ENCODE measurements at regions not wholly inside any gene's neighbourhood (a gene's known extent, or its start where the extent isn't known, plus 50 kb on each side); places are given as distances from the start of the nearest gene placed in this dataset.

GRCh38 chr12:125738211-125738610 is 673.0 kb downstream of the AACS start:
- DNase-seq (ENCODE audit: low spot score in 2 of 2) (no peak), ATAC-seq (replicated peaks; ENCODE audit: extremely low read depth, poor library complexity, severe bottlenecking) (no peak)
- Mint-ChIP-seq H3K27me3 (no peaks in the 10 kb centered on the region), H3K27ac (ENCODE audit: low read depth) (no peak overlapping the region), H3K4me3 (no peak overlapping the region), H3K9me3 (peaks cover 15% of the 10 kb centered on the region), H3K4me1 (no peaks in the 10 kb centered on the region), H3K36me3 (ENCODE audit: insufficient read depth) (no peaks in the 10 kb centered on the region)

GRCh38 chr12:125742413-125742812 is 677.2 kb downstream of the AACS start:
- ATAC-seq (replicated peaks; ENCODE audit: extremely low read depth, poor library complexity, severe bottlenecking), result no peak
- DNase-seq (ENCODE audit: low spot score in 2 of 2), result no peak
- no peak overlapping the region for H3K4me3 Mint-ChIP-seq
- H3K4me1 Mint-ChIP-seq, result no peaks in the 10 kb centered on the region
- no peaks in the 10 kb centered on the region for H3K36me3 Mint-ChIP-seq (ENCODE audit: insufficient read depth)
- H3K9me3 Mint-ChIP-seq, result peaks cover 15% of the 10 kb centered on the region
- no peak overlapping the region for H3K27ac Mint-ChIP-seq (ENCODE audit: low read depth)
- H3K27me3 Mint-ChIP-seq, result no peaks in the 10 kb centered on the region

- Mint-ChIP-seq H3K4me3 (no peak overlapping the region), H3K4me1 (no peaks in the 10 kb centered on the region), H3K36me3 (ENCODE audit: insufficient read depth) (no peaks in the 10 kb centered on the region), H3K27ac (ENCODE audit: low read depth) (no peak overlapping the region), H3K27me3 (no peaks in the 10 kb centered on the region), H3K9me3 (peaks cover 15% of the 10 kb centered on the region)
- DNase-seq (ENCODE audit: low spot score in 2 of 2) (no peak), ATAC-seq (replicated peaks; ENCODE audit: extremely low read depth, poor library complexity, severe bottlenecking) (no peak)
Observed at GRCh38 chr12:125744201-125744600, 679.0 kb downstream of the AACS start.

GRCh38 chr12:125755512-125755911 is 690.3 kb downstream of the AACS start:
- ATAC-seq (replicated peaks; ENCODE audit: extremely low read depth, poor library complexity, severe bottlenecking) (no peak), DNase-seq (ENCODE audit: low spot score in 2 of 2) (no peak)
- H3K36me3 Mint-ChIP-seq (ENCODE audit: insufficient read depth), result no peaks in the 10 kb centered on the region
- H3K4me3 Mint-ChIP-seq, result no peak overlapping the region
- no peak overlapping the region for H3K27ac Mint-ChIP-seq (ENCODE audit: low read depth)
- peaks cover 9% of the 10 kb centered on the region for H3K9me3 Mint-ChIP-seq
- H3K4me1 Mint-ChIP-seq, result no peaks in the 10 kb centered on the region
- no peaks in the 10 kb centered on the region for H3K27me3 Mint-ChIP-seq

GRCh38 chr12:125766091-125766490 is 700.9 kb downstream of the AACS start:
- no peaks in the 10 kb centered on the region for H3K36me3 Mint-ChIP-seq (ENCODE audit: insufficient read depth)
- no peaks in the 10 kb centered on the region for H3K4me1 Mint-ChIP-seq
- H3K4me3 Mint-ChIP-seq, result no peak overlapping the region
- DNase-seq (ENCODE audit: low spot score in 2 of 2), result no peak
- H3K27me3 Mint-ChIP-seq, result no peaks in the 10 kb centered on the region
- ATAC-seq (replicated peaks; ENCODE audit: extremely low read depth, poor library complexity, severe bottlenecking), result no peak
- H3K9me3 Mint-ChIP-seq, result peaks cover 6% of the 10 kb centered on the region
- H3K27ac Mint-ChIP-seq (ENCODE audit: low read depth), result no peak overlapping the region

GRCh38 chr12:125772403-125772802 is 707.2 kb downstream of the AACS start:
- Mint-ChIP-seq H3K36me3 (ENCODE audit: insufficient read depth) (no peaks in the 10 kb centered on the region), H3K27ac (ENCODE audit: low read depth) (no peak overlapping the region), H3K27me3 (no peaks in the 10 kb centered on the region), H3K9me3 (peaks cover 13% of the 10 kb centered on the region), H3K4me1 (no peaks in the 10 kb centered on the region), H3K4me3 (no peak overlapping the region)
- ATAC-seq (replicated peaks; ENCODE audit: extremely low read depth, poor library complexity, severe bottlenecking) (no peak), DNase-seq (ENCODE audit: low spot score in 2 of 2) (no peak)

GRCh38 chr12:125773033-125773640 is 707.9 kb downstream of the AACS start:
- no peak overlapping the region for H3K27ac Mint-ChIP-seq (ENCODE audit: low read depth)
- no peak for DNase-seq (ENCODE audit: low spot score in 2 of 2)
- no peaks in the 10 kb centered on the region for H3K36me3 Mint-ChIP-seq (ENCODE audit: insufficient read depth)
- ATAC-seq (replicated peaks; ENCODE audit: extremely low read depth, poor library complexity, severe bottlenecking), result no peak
- no peaks in the 10 kb centered on the region for H3K27me3 Mint-ChIP-seq
- peaks cover 13% of the 10 kb centered on the region for H3K9me3 Mint-ChIP-seq
- H3K4me3 Mint-ChIP-seq, result no peak overlapping the region
- no peaks in the 10 kb centered on the region for H3K4me1 Mint-ChIP-seq

GRCh38 chr12:125775507-125775906 is 710.3 kb downstream of the AACS start:
- ATAC-seq (replicated peaks; ENCODE audit: extremely low read depth, poor library complexity, severe bottlenecking) (no peak), DNase-seq (ENCODE audit: low spot score in 2 of 2) (no peak)
- Mint-ChIP-seq H3K27ac (ENCODE audit: low read depth) (no peak overlapping the region), H3K27me3 (no peaks in the 10 kb centered on the region), H3K4me1 (no peaks in the 10 kb centered on the region), H3K36me3 (ENCODE audit: insufficient read depth) (no peaks in the 10 kb centered on the region), H3K4me3 (no peak overlapping the region), H3K9me3 (peaks cover 8% of the 10 kb centered on the region)

GRCh38 chr12:125776212-125776611 is 711.0 kb downstream of the AACS start:
- Mint-ChIP-seq H3K27ac (ENCODE audit: low read depth) (no peak overlapping the region), H3K36me3 (ENCODE audit: insufficient read depth) (no peaks in the 10 kb centered on the region), H3K4me3 (no peak overlapping the region), H3K9me3 (peaks cover 8% of the 10 kb centered on the region), H3K4me1 (no peaks in the 10 kb centered on the region), H3K27me3 (no peaks in the 10 kb centered on the region)
- DNase-seq (ENCODE audit: low spot score in 2 of 2), result no peak
- ATAC-seq (replicated peaks; ENCODE audit: extremely low read depth, poor library complexity, severe bottlenecking), result no peak

GRCh38 chr12:125786143-125786542 is 720.9 kb downstream of the AACS start:
- Mint-ChIP-seq H3K4me3 (no peak overlapping the region), H3K27me3 (no peaks in the 10 kb centered on the region), H3K27ac (ENCODE audit: low read depth) (no peak overlapping the region), H3K36me3 (ENCODE audit: insufficient read depth) (no peaks in the 10 kb centered on the region), H3K9me3 (peaks cover 2% of the 10 kb centered on the region), H3K4me1 (no peaks in the 10 kb centered on the region)
- DNase-seq (ENCODE audit: low spot score in 2 of 2), result no peak
- ATAC-seq (replicated peaks; ENCODE audit: extremely low read depth, poor library complexity, severe bottlenecking), result no peak

GRCh38 chr12:125794401-125794800 is 729.2 kb downstream of the AACS start:
- Mint-ChIP-seq H3K4me3 (no peak overlapping the region), H3K27ac (ENCODE audit: low read depth) (no peak overlapping the region), H3K27me3 (no peaks in the 10 kb centered on the region), H3K4me1 (no peaks in the 10 kb centered on the region), H3K9me3 (peaks cover 11% of the 10 kb centered on the region), H3K36me3 (ENCODE audit: insufficient read depth) (no peaks in the 10 kb centered on the region)
- no peak for ATAC-seq (replicated peaks; ENCODE audit: extremely low read depth, poor library complexity, severe bottlenecking)
- no peak for DNase-seq (ENCODE audit: low spot score in 2 of 2)

GRCh38 chr12:125797421-125798175 is 732.4 kb downstream of the AACS start:
- H3K9me3 Mint-ChIP-seq, result peaks cover 7% of the 10 kb centered on the region
- H3K4me1 Mint-ChIP-seq, result no peaks in the 10 kb centered on the region
- H3K27me3 Mint-ChIP-seq, result no peaks in the 10 kb centered on the region
- DNase-seq (ENCODE audit: low spot score in 2 of 2) (no peak), ATAC-seq (replicated peaks; ENCODE audit: extremely low read depth, poor library complexity, severe bottlenecking) (no peak)
- H3K36me3 Mint-ChIP-seq (ENCODE audit: insufficient read depth), result no peaks in the 10 kb centered on the region
- H3K4me3 Mint-ChIP-seq, result no peak overlapping the region
- H3K27ac Mint-ChIP-seq (ENCODE audit: low read depth), result no peak overlapping the region

GRCh38 chr12:125804660-125805059 is 739.4 kb downstream of the AACS start:
- Mint-ChIP-seq H3K4me1 (no peaks in the 10 kb centered on the region), H3K36me3 (ENCODE audit: insufficient read depth) (no peaks in the 10 kb centered on the region), H3K27ac (ENCODE audit: low read depth) (no peak overlapping the region), H3K4me3 (no peak overlapping the region), H3K9me3 (peaks cover 5% of the 10 kb centered on the region), H3K27me3 (no peaks in the 10 kb centered on the region)
- DNase-seq (ENCODE audit: low spot score in 2 of 2), result no peak
- ATAC-seq (replicated peaks; ENCODE audit: extremely low read depth, poor library complexity, severe bottlenecking), result no peak
